Cardiac muscle cell (in vitro differentiated cells and primary cell): ENCODE measurements at regions not wholly inside any gene's neighbourhood (a gene's known extent, or its start where the extent isn't known, plus 50 kb on each side); places are given as distances from the start of the nearest gene placed in this dataset.

Experiments
- DNase-seq, 2 donors: peaks; one replicate each; pipeline versions ENCODE4 v3.0.0 to v3.0.0-alpha.2; 2010 to 2017; ENCODE audit warnings: low read depth in 1 of 2, low spot score in 1 of 2
- H3K27ac ChIP-seq: fragments of 200-600 bp; sonication (generic); 2 replicates; pipeline ENCODE4 v1.5.1; 2016
- H3K27me3 ChIP-seq: fragments of 200-600 bp; sonication (generic); 2 replicates; pipeline ENCODE4 v1.6.0; 2016; ENCODE audit warnings: control low read depth
- H3K36me3 ChIP-seq: fragments of 200-600 bp; sonication (generic); 2 replicates; pipeline ENCODE4 v1.5.1; 2016; ENCODE audit warnings: control low read depth
- H3K4me1 ChIP-seq: fragments of 200-600 bp; sonication (generic); 2 replicates; pipeline ENCODE4 v1.8.1; 2017; ENCODE audit warnings: low read depth, mild to moderate bottlenecking, mixed run types
- H3K4me3 ChIP-seq: fragments of 200-600 bp; sonication (generic); 2 replicates; pipeline ENCODE4 v1.5.1; 2016; ENCODE audit warnings: mild to moderate bottlenecking
- H3K9me3 ChIP-seq: fragments of 200-600 bp; sonication (generic); 2 replicates; pipeline ENCODE4 v1.5.1; 2017; ENCODE audit warnings: low read depth, mild to moderate bottlenecking, control low read depth
- CTCF ChIP-seq: IDR thresholded peaks from 2 replicates; pipeline ENCODE4 v1.5.1; 2012; ENCODE audit warnings: low read depth, mild to moderate bottlenecking, low read length

- Histone ChIP-seq H3K27ac (no peak overlapping the region), H3K9me3 (no peaks in the 10 kb centered on the region), H3K36me3 (no peaks in the 10 kb centered on the region), H3K4me3 (no peak overlapping the region), H3K4me1 (no peaks in the 10 kb centered on the region), H3K27me3 (no peaks in the 10 kb centered on the region)
- no peak for DNase-seq
- TF ChIP-seq CTCF: no peak
Observed at GRCh38 chr13:82259284-82259683, 1623.0 kb downstream of the SLITRK1 start.

GRCh38 chr13:82257790-82258507 lies 1624.3 kb downstream of the SLITRK1 start:
- Histone ChIP-seq H3K27me3 (no peaks in the 10 kb centered on the region), H3K36me3 (no peaks in the 10 kb centered on the region), H3K4me3 (no peak overlapping the region), H3K9me3 (no peaks in the 10 kb centered on the region), H3K4me1 (no peaks in the 10 kb centered on the region), H3K27ac (no peak overlapping the region)
- no peak for TF ChIP-seq CTCF
- DNase-seq: no peak

GRCh38 chr13:82248762-82249161 lies 1633.5 kb downstream of the SLITRK1 start:
- no peaks in the 10 kb centered on the region for H3K9me3 ChIP-seq
- TF ChIP-seq CTCF: no peak

GRCh38 chr13:82245860-82246259 lies 1636.4 kb downstream of the SLITRK1 start:
- no peak overlapping the region for H3K27ac ChIP-seq
- no peaks in the 10 kb centered on the region for H3K36me3 ChIP-seq
- no peaks in the 10 kb centered on the region for H3K4me1 ChIP-seq
- no peak for DNase-seq
- no peak for TF ChIP-seq CTCF
- no peaks in the 10 kb centered on the region for H3K27me3 ChIP-seq
- H3K9me3 ChIP-seq: no peaks in the 10 kb centered on the region
- no peak overlapping the region for H3K4me3 ChIP-seq

More at GRCh38 chr13:82248762-82249161, 1633.5 kb downstream of the SLITRK1 start:
- Histone ChIP-seq H3K27me3 (no peaks in the 10 kb centered on the region), H3K4me1 (no peaks in the 10 kb centered on the region), H3K4me3 (no peak overlapping the region), H3K27ac (no peak overlapping the region), H3K36me3 (no peaks in the 10 kb centered on the region)
- DNase-seq: no peak

GRCh38 chr13:82224806-82225205 lies 1657.5 kb downstream of the SLITRK1 start:
- no peak for TF ChIP-seq CTCF
- H3K4me1 ChIP-seq: no peaks in the 10 kb centered on the region

GRCh38 chr13:82221621-82222020 lies 1660.7 kb downstream of the SLITRK1 start:
- no peak overlapping the region for H3K27ac ChIP-seq
- no peaks in the 10 kb centered on the region for H3K4me1 ChIP-seq
- DNase-seq: no peak
- no peak overlapping the region for H3K4me3 ChIP-seq
- no peak for TF ChIP-seq CTCF
- no peaks in the 10 kb centered on the region for H3K27me3 ChIP-seq
- H3K9me3 ChIP-seq: no peaks in the 10 kb centered on the region
- H3K36me3 ChIP-seq: no peaks in the 10 kb centered on the region

More at GRCh38 chr13:82224806-82225205, 1657.5 kb downstream of the SLITRK1 start:
- Histone ChIP-seq H3K9me3 (no peaks in the 10 kb centered on the region), H3K27ac (no peak overlapping the region), H3K27me3 (no peaks in the 10 kb centered on the region), H3K4me3 (no peak overlapping the region), H3K36me3 (no peaks in the 10 kb centered on the region)
- DNase-seq: no peak
